HepG2 (cell line): ENCODE measurements at regions not wholly inside any gene's neighbourhood (a gene's known extent, or its start where the extent isn't known, plus 50 kb on each side); places are given as distances from the start of the nearest gene placed in this dataset.

ENCODE experiments used
- ATAC-seq: fragments of 200-7000 bp; cut with Tn5 transposase; 3 replicates; pipeline ENCODE4 v1.9.1; 2020; ENCODE audit warnings: mild to moderate bottlenecking, moderate library complexity
- BruUV-seq: library from RNA; stranded (reverse); fragments of 400-500 nt; replicated peaks from 2 replicates; lab custom pipeline; 2021; lab: Mats Ljungman, UMichigan
- CTCF ChIA-PET: fragments of 300-600 bp; formaldehyde crosslinking; extraction: SDS; loops from one replicate; lab custom pipeline; 2021; ENCODE audit warnings: low total read pairs, inconsistent platforms, low intra/inter-chr PET ratio; lab: Yijun Ruan, JAX
- POLR2A ChIA-PET: fragments of 350-600 bp; sonication (Branson Sonifier 250); formaldehyde crosslinking; loops from one replicate; lab custom pipeline; 2020; ENCODE audit warnings: antibody characterized with exemption, inconsistent platforms; lab: Yijun Ruan, JAX
- DNase-seq: peaks from one replicate; pipeline ENCODE4 v3.0.0-alpha.2; 2015; ENCODE audit warnings: low spot score
- FAIRE-seq: peaks from 3 replicates; lab custom pipeline; 2011; peaks lifted over from hg19 to GRCh38; lab: Jason Lieb, UNC
- H2AFZ ChIP-seq: one replicate; pipeline ENCODE4 v1.6.1; 2011; ENCODE audit warnings: low read length, inconsistent platforms
- H3K27ac ChIP-seq: fragments of 300-600 bp; 3 replicates; pipeline ENCODE4 v1.8.0; 2011; ENCODE audit warnings: mixed run types, mild to moderate bottlenecking, mixed read lengths, low read length, inconsistent platforms; ENCODE audit not compliant: insufficient read depth; ENCODE audit errors: extremely low read length
- H3K27me3 ChIP-seq, 2 experiments: fragments of 200-600 bp in 1 of 2; 2 replicates in 1 of 2; 3 replicates in 1 of 2; pipeline versions ENCODE4 v1.6.0 to v1.8.0; 2011; ENCODE audit warnings: low read length in 2 of 2, mild to moderate bottlenecking in 2 of 2, moderate library complexity in 2 of 2, inconsistent platforms in 1 of 2; ENCODE audit not compliant: insufficient read depth in 2 of 2, control insufficient read depth in 1 of 2
- H3K36me3 ChIP-seq, 2 experiments: fragments of 200-600 bp in 1 of 2; replicated peaks in 1 of 2; 2 replicates in 1 of 2; 3 replicates in 1 of 2; pipeline versions ENCODE4 v1.5.1 to v1.8.0; 2011; ENCODE audit warnings: low read length in 2 of 2, inconsistent platforms in 1 of 2; ENCODE audit not compliant: insufficient read depth in 2 of 2, control insufficient read depth in 1 of 2
- H3K4me1 ChIP-seq: 2 replicates; pipeline ENCODE4 v1.5.1; 2012; ENCODE audit warnings: low read length, inconsistent platforms; ENCODE audit not compliant: insufficient read depth
- H3K4me2 ChIP-seq: 2 replicates; pipeline ENCODE4 v1.6.0; 2011; ENCODE audit warnings: low read depth, low read length, inconsistent platforms
- H3K4me3 ChIP-seq, 3 experiments: fragments of 200-600 bp in 1 of 3; sonication (generic), shearing (Covaris generic) in 1 of 3; replicated peaks in 1 of 3; 2 replicates each; pipeline ENCODE4 v1.5.1; 2011 to 2016; ENCODE audit warnings: low read length in 3 of 3, inconsistent platforms in 2 of 3, low read depth in 2 of 3, mild to moderate bottlenecking in 2 of 3, control low read depth in 1 of 3, mixed read lengths in 1 of 3; ENCODE audit not compliant: insufficient read depth in 1 of 3
- H3K79me2 ChIP-seq: one replicate; pipeline ENCODE4 v1.6.1; 2011; ENCODE audit warnings: low read length, inconsistent platforms; ENCODE audit not compliant: insufficient read depth
- H3K9ac ChIP-seq: 2 replicates; pipeline ENCODE4 v1.6.0; 2011; ENCODE audit warnings: mild to moderate bottlenecking, low read depth, low read length, inconsistent platforms; ENCODE audit not compliant: insufficient read depth
- H3K9me3 ChIP-seq: 2 replicates; pipeline ENCODE4 v1.5.1; 2012; ENCODE audit warnings: mild to moderate bottlenecking, low read length
- H4K20me1 ChIP-seq: 2 replicates; pipeline ENCODE4 v1.6.0; 2011; ENCODE audit warnings: inconsistent platforms, mild to moderate bottlenecking, low read length, moderate library complexity; ENCODE audit not compliant: insufficient read depth
- ATAD3A ChIP-seq: sonication (generic); formaldehyde crosslinking; IDR thresholded peaks from 2 replicates; pipeline ENCODE4 v1.4.0; 2020; ENCODE audit warnings: missing genetic modification reagents
- CENPT ChIP-seq: sonication (generic); formaldehyde crosslinking; IDR thresholded peaks from 2 replicates; pipeline ENCODE4 v1.8.0; 2022; ENCODE audit warnings: low read depth, mild to moderate bottlenecking, moderate library complexity, missing genetic modification reagents
- FOSL1 ChIP-seq: sonication (generic); formaldehyde crosslinking; IDR thresholded peaks from 2 replicates; pipeline ENCODE4 v1.9.0; 2021; ENCODE audit warnings: missing genetic modification reagents, borderline replicate concordance
- KLF9 ChIP-seq: IDR thresholded peaks from 2 replicates; pipeline ENCODE4 v1.6.1; 2016; ENCODE audit warnings: low read depth
- POLR2A ChIP-seq, 2 experiments: IDR thresholded peaks; 2 replicates each; pipeline ENCODE4 v1.6.1; 2011; ENCODE audit warnings: low read depth in 2 of 2, low read length in 2 of 2, mild to moderate bottlenecking in 1 of 2, moderate library complexity in 1 of 2; ENCODE audit not compliant: insufficient read depth in 1 of 2
- SALL1 ChIP-seq: sonication (generic); formaldehyde crosslinking; IDR thresholded peaks from 2 replicates; pipeline ENCODE4 v1.8.0; 2022; ENCODE audit warnings: mild to moderate bottlenecking, missing genetic modification reagents
- SYNCRIP ChIP-seq: fragments of 200-400 bp; formaldehyde crosslinking; IDR thresholded peaks from 2 replicates; pipeline ENCODE4 v1.6.1; 2018; ENCODE audit warnings: mild to moderate bottlenecking, low read depth, low read length; ENCODE audit not compliant: insufficient read depth
- ZNF451 ChIP-seq: sonication (generic); formaldehyde crosslinking; IDR thresholded peaks from 2 replicates; pipeline ENCODE4 v1.5.0; 2020; ENCODE audit warnings: mild to moderate bottlenecking, missing genetic modification reagents
- ZNF660 ChIP-seq: sonication (generic); formaldehyde crosslinking; IDR thresholded peaks from 2 replicates; pipeline ENCODE4 v1.5.1; 2020; ENCODE audit warnings: mild to moderate bottlenecking, low read depth, missing genetic modification reagents, borderline replicate concordance
- ZNF720 ChIP-seq: sonication (generic); formaldehyde crosslinking; IDR thresholded peaks from 2 replicates; pipeline ENCODE4 v1.4.0; 2020; ENCODE audit warnings: missing genetic modification reagents
- ZNF747 ChIP-seq: sonication (generic); formaldehyde crosslinking; IDR thresholded peaks from 2 replicates; pipeline ENCODE4 v1.8.1; 2023; ENCODE audit warnings: missing genetic modification reagents, mild to moderate bottlenecking, borderline replicate concordance
- WGBS: methylation state at CpG from one replicate; pipeline ENCODE4 v1.1.6; 2017; ENCODE audit warnings: low lambda C conversion rate; 5-methylcytosine and 5-hydroxymethylcytosine counted together
- in situ Hi-C: cut with HindIII; loops from 2 replicates; pipeline ENCODE4 v1.10.0; 2017; ENCODE audit warnings: low pct_unique_long_range_greater_than_20kb; ENCODE audit not compliant: extremely low pct_ligation_motif_present
- intact Hi-C: fragments of 100-400 bp; cut with micrococcal nuclease; formaldehyde crosslinking; loops from one replicate; pipeline ENCODE4 v1.10.0; 2022; ENCODE audit not compliant: unreplicated experiment
- TF ChIP-seq, protein P1 (sequence below): sonication (generic); formaldehyde crosslinking; IDR thresholded peaks from 2 replicates; pipeline ENCODE4 v1.4.0; 2020; ENCODE audit warnings: missing genetic modification reagents
- TF ChIP-seq, protein P2 (sequence below): sonication (generic); formaldehyde crosslinking; IDR thresholded peaks from 2 replicates; pipeline ENCODE4 v1.4.0; 2020; ENCODE audit warnings: missing genetic modification reagents

DNA sequence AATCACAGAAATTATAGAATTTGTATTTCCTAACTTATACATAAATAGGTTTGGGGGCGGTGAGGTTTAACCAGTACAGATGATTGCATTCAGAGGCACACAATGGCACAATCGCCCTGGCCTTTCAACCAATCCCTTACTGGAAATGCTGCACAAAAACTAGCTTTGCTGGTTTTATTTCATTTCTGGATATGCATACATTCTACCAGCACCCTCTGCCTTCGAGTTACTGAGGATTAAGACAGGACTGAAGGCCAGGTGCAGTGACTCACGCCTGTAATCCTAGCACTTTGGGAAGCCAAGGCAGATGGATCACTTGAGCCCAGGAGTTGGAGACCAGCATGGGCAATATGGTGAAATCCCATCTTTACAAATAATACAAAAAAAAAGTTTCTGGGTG, 336.1 kb downstream of the ARRDC4 start:
- BruUV-seq: no TSS peak
- Histone ChIP-seq H3K4me1 (no peaks in the 10 kb centered on the region), H4K20me1 (no peaks in the 10 kb centered on the region), H3K4me3 (no peak overlapping the region), H3K27me3 (peaks cover 4 to 23% of the 10 kb centered on the region in 2 experiments), H3K79me2 (no peaks in the 10 kb centered on the region), H3K9ac (no peak overlapping the region), H3K27ac (no peak overlapping the region), H3K36me3 (no peaks in the 10 kb centered on the region), H3K4me2 (no peak overlapping the region), H3K9me3 (no peaks in the 10 kb centered on the region), H2AFZ (no peak overlapping the region)
- in situ Hi-C loops (loop anchor here (10.0 kb wide), 1 partner anchor 392 kb away; no protein-coding TSS in a partner anchor), intact Hi-C loops (no loop called here)
- FAIRE-seq (no peak), DNase-seq (no peak), ATAC-seq (no peak)
- CTCF ChIA-PET: no interaction called here
- TF ChIP-seq CENPT (CRISPR knock-in tag) (no peak), KLF9 (no peak), ZNF660 (CRISPR knock-in tag) (no peak), FOSL1 (CRISPR knock-in tag) (no peak), ZNF747 (CRISPR knock-in tag) (no peak), ATAD3A (CRISPR knock-in tag) (no peak), ZNF720 (CRISPR knock-in tag) (no peak), ZNF451 (CRISPR knock-in tag) (no peak), SYNCRIP (no peak), SALL1 (CRISPR knock-in tag) (no peak), POLR2A (IDR thresholded peaks at IDR 0.05; ENCODE audit: insufficient read depth in 1 of 2, low read depth in 2 of 2, low read length in 2 of 2) (no peak)
- TF ChIP-seq, protein P1, sequence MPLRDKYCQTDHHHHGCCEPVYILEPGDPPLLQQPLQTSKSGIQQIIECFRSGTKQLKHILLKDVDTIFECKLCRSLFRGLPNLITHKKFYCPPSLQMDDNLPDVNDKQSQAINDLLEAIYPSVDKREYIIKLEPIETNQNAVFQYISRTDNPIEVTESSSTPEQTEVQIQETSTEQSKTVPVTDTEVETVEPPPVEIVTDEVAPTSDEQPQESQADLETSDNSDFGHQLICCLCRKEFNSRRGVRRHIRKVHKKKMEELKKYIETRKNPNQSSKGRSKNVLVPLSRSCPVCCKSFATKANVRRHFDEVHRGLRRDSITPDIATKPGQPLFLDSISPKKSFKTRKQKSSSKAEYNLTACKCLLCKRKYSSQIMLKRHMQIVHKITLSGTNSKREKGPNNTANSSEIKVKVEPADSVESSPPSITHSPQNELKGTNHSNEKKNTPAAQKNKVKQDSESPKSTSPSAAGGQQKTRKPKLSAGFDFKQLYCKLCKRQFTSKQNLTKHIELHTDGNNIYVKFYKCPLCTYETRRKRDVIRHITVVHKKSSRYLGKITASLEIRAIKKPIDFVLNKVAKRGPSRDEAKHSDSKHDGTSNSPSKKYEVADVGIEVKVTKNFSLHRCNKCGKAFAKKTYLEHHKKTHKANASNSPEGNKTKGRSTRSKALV (CRISPR knock-in tag): no peak
- TF ChIP-seq, protein P2, sequence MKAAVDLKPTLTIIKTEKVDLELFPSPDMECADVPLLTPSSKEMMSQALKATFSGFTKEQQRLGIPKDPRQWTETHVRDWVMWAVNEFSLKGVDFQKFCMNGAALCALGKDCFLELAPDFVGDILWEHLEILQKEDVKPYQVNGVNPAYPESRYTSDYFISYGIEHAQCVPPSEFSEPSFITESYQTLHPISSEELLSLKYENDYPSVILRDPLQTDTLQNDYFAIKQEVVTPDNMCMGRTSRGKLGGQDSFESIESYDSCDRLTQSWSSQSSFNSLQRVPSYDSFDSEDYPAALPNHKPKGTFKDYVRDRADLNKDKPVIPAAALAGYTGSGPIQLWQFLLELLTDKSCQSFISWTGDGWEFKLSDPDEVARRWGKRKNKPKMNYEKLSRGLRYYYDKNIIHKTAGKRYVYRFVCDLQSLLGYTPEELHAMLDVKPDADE: no peak
- POLR2A ChIA-PET: no interaction called here
- WGBS: 0% methylated on average over 4 of the region's 4 CpGs
